RCC 7860 (cell line): ENCODE measurements at regions not wholly inside any gene's neighbourhood (a gene's known extent, or its start where the extent isn't known, plus 50 kb on each side); places are given as distances from the start of the nearest gene placed in this dataset.
"Not testable (repeated sequence)": the region's sequence is repeated elsewhere in the genome, so short reads cannot be mapped to it uniquely, and the experiment has no call there.

ENCODE experiments used
- DNase-seq: peaks from one replicate; pipeline ENCODE4 v3.0.0-alpha.2; 2015; ENCODE audit warnings: low spot score
- FAIRE-seq: peaks from 2 replicates; lab custom pipeline; 2012; peaks lifted over from hg19 to GRCh38; lab: Jason Lieb, UNC

GRCh38 chr5:106106384-106106783, 1564.4 kb downstream of the EFNA5 start:
- DNase-seq (no peak), FAIRE-seq (no peak)

GRCh38 chr5:106097340-106097739, 1573.4 kb downstream of the EFNA5 start:
- DNase-seq = no peak
- FAIRE-seq = no peak

GRCh38 chr5:106094839-106095238, 1575.9 kb downstream of the EFNA5 start:
- no peak for DNase-seq
- no peak for FAIRE-seq

GRCh38 chr5:106094204-106094607, 1576.5 kb downstream of the EFNA5 start:
- FAIRE-seq (no peak), DNase-seq (no peak)

- FAIRE-seq (no peak), DNase-seq (no peak)
These were observed 1577.6 kb downstream of the EFNA5 start for GRCh38 chr5:106093134-106093533.

- no peak for FAIRE-seq
- no peak for DNase-seq
These were observed 1578.3 kb downstream of the EFNA5 start for GRCh38 chr5:106092455-106092854.

GRCh38 chr5:106089073-106089472, 1581.7 kb downstream of the EFNA5 start:
- FAIRE-seq = no peak

GRCh38 chr5:106088462-106088861, 1582.3 kb downstream of the EFNA5 start:
- no peak for DNase-seq
- no peak for FAIRE-seq

More at GRCh38 chr5:106089073-106089472, 1581.7 kb downstream of the EFNA5 start:
- no peak for DNase-seq

- no peak for FAIRE-seq
These were observed 1584.4 kb downstream of the EFNA5 start for GRCh38 chr5:106086352-106086751.

GRCh38 chr5:106085556-106085955, 1585.2 kb downstream of the EFNA5 start:
- no peak for FAIRE-seq

More at GRCh38 chr5:106086352-106086751, 1584.4 kb downstream of the EFNA5 start:
- DNase-seq = no peak

GRCh38 chr5:106085136-106085535, 1585.6 kb downstream of the EFNA5 start:
- DNase-seq = no peak
- FAIRE-seq = no peak

More at GRCh38 chr5:106085556-106085955, 1585.2 kb downstream of the EFNA5 start:
- no peak for DNase-seq

GRCh38 chr5:106080535-106080934, 1590.2 kb downstream of the EFNA5 start:
- no peak for DNase-seq
- no peak for FAIRE-seq

GRCh38 chr5:106076655-106077054, 1594.1 kb downstream of the EFNA5 start:
- DNase-seq (no peak), FAIRE-seq (no peak)

- FAIRE-seq = no peak
- DNase-seq = no peak
These were observed 1598.5 kb downstream of the EFNA5 start for GRCh38 chr5:106072208-106072607.

GRCh38 chr5:106047341-106047740, 1623.4 kb downstream of the EFNA5 start:
- no peak for DNase-seq
- no peak for FAIRE-seq

GRCh38 chr5:106032069-106032468, 1638.7 kb downstream of the EFNA5 start:
- not testable (repeated sequence) for FAIRE-seq, DNase-seq

- no peak for DNase-seq
- no peak for FAIRE-seq
These were observed 1642.4 kb downstream of the EFNA5 start for GRCh38 chr5:106028314-106028713.

- DNase-seq = no peak
- FAIRE-seq = no peak
These were observed 1649.8 kb downstream of the EFNA5 start for GRCh38 chr5:106020894-106021293.

- FAIRE-seq = no peak
These were observed 1651.5 kb downstream of the EFNA5 start for GRCh38 chr5:106019261-106019660.

GRCh38 chr5:106017243-106017857, 1653.4 kb downstream of the EFNA5 start:
- DNase-seq = no peak
- FAIRE-seq = no peak

More at GRCh38 chr5:106019261-106019660, 1651.5 kb downstream of the EFNA5 start:
- DNase-seq = no peak

GRCh38 chr5:106014262-106014661, 1656.5 kb downstream of the EFNA5 start:
- DNase-seq (no peak), FAIRE-seq (no peak)

GRCh38 chr5:106006242-106006641, 1664.5 kb downstream of the EFNA5 start:
- FAIRE-seq (no peak), DNase-seq (no peak)

- FAIRE-seq, DNase-seq: not testable (repeated sequence)
These were observed 1671.7 kb downstream of the EFNA5 start for GRCh38 chr5:105998991-105999390.
